ENCODE measurements at regions not wholly inside any gene's neighbourhood (a gene's known extent, or its start where the extent isn't known, plus 50 kb on each side); places are given as distances from the start of the nearest gene placed in this dataset.

GRCh38 chr11:45076761-45077160 is 69.7 kb upstream of the PRDM11 start:
- ChIA-PET POLR2A (no interaction called here), CTCF (no interaction called here)
- no peak for DNase-seq (ENCODE audit: extremely low spot score)
- TF ChIP-seq L3MBTL2 (conservative IDR thresholded peaks at IDR 0.05) (no peak), SP1 (IDR thresholded peaks at IDR 0.05) (no peak), PKNOX1 (IDR thresholded peaks at IDR 0.05) (no peak), CTBP1 (IDR thresholded peaks at IDR 0.05; ENCODE audit: borderline replicate concordance) (no peak), ZNF384 (IDR thresholded peaks at IDR 0.05) (no peak), SUZ12 (IDR thresholded peaks at IDR 0.05) (no peak), FOXA1 (IDR thresholded peaks at IDR 0.05) (no peak), ARNT (IDR thresholded peaks at IDR 0.05) (no peak), BHLHE40 (IDR thresholded peaks at IDR 0.05; ENCODE audit: borderline replicate concordance) (no peak), ELF4 (IDR thresholded peaks at IDR 0.05) (no peak), LEF1 (IDR thresholded peaks at IDR 0.05; ENCODE audit: borderline replicate concordance) (no peak), FOXM1 (IDR thresholded peaks at IDR 0.05; ENCODE audit: borderline replicate concordance) (no peak), FOXK2 (IDR thresholded peaks at IDR 0.05) (no peak), HDGF (IDR thresholded peaks at IDR 0.05; ENCODE audit: borderline replicate concordance) (no peak), TARDBP (IDR thresholded peaks at IDR 0.05) (no peak)

- DNase-seq (ENCODE audit: extremely low spot score) = no peak
- CTCF ChIA-PET = interaction anchor here (0.6 kb wide), 1 partner anchor 900 kb away, joined by 3 read pairs; no protein-coding TSS in a partner anchor
- POLR2A ChIA-PET = no interaction called here
- TF ChIP-seq FOXM1 (IDR thresholded peaks at IDR 0.05; ENCODE audit: borderline replicate concordance) (no peak), ARNT (IDR thresholded peaks at IDR 0.05) (no peak), TARDBP (IDR thresholded peaks at IDR 0.05) (no peak), FOXK2 (IDR thresholded peaks at IDR 0.05) (no peak), SUZ12 (IDR thresholded peaks at IDR 0.05) (no peak)
These were observed 68.0 kb upstream of the PRDM11 start for GRCh38 chr11:45078236-45079074.

- DNase-seq (ENCODE audit: extremely low spot score) = no peak
- POLR2A ChIA-PET = no interaction called here
These were observed 67.4 kb upstream of the PRDM11 start for GRCh38 chr11:45079075-45079444.

GRCh38 chr11:45079567-45079942 is 66.9 kb upstream of the PRDM11 start:
- CTCF ChIA-PET = interaction anchor here (0.6 kb wide), 1 partner anchor 252 kb away, joined by 3 read pairs; no protein-coding TSS in a partner anchor
- TF ChIP-seq ZNF384 (IDR thresholded peaks at IDR 0.05) = no peak
- no peak for TF ChIP-seq FOXK2 (IDR thresholded peaks at IDR 0.05)
- no peak for TF ChIP-seq L3MBTL2 (conservative IDR thresholded peaks at IDR 0.05)
- no peak for TF ChIP-seq PKNOX1 (IDR thresholded peaks at IDR 0.05)
- no peak for TF ChIP-seq LEF1 (IDR thresholded peaks at IDR 0.05; ENCODE audit: borderline replicate concordance)
- TF ChIP-seq FOXA1 (IDR thresholded peaks at IDR 0.05) = no peak
- no peak for TF ChIP-seq SP1 (IDR thresholded peaks at IDR 0.05)
- no peak for TF ChIP-seq ARNT (IDR thresholded peaks at IDR 0.05)
- no peak for TF ChIP-seq FOXM1 (IDR thresholded peaks at IDR 0.05; ENCODE audit: borderline replicate concordance)
- no peak for TF ChIP-seq SUZ12 (IDR thresholded peaks at IDR 0.05)
- no peak for TF ChIP-seq HDGF (IDR thresholded peaks at IDR 0.05; ENCODE audit: borderline replicate concordance)
- TF ChIP-seq BHLHE40 (IDR thresholded peaks at IDR 0.05; ENCODE audit: borderline replicate concordance) = no peak
- no peak for TF ChIP-seq ELF4 (IDR thresholded peaks at IDR 0.05)
- no peak for TF ChIP-seq CTBP1 (IDR thresholded peaks at IDR 0.05; ENCODE audit: borderline replicate concordance)
- no peak for TF ChIP-seq NFRKB (IDR thresholded peaks at IDR 0.05)
- no peak for TF ChIP-seq TARDBP (IDR thresholded peaks at IDR 0.05)
- DNase-seq (ENCODE audit: extremely low spot score) = no peak
- POLR2A ChIA-PET = no interaction called here

More at GRCh38 chr11:45079075-45079444, 67.4 kb upstream of the PRDM11 start:
- TF ChIP-seq SUZ12 (IDR thresholded peaks at IDR 0.05) (no peak), HDGF (IDR thresholded peaks at IDR 0.05; ENCODE audit: borderline replicate concordance) (no peak), BHLHE40 (IDR thresholded peaks at IDR 0.05; ENCODE audit: borderline replicate concordance) (no peak), FOXM1 (IDR thresholded peaks at IDR 0.05; ENCODE audit: borderline replicate concordance) (no peak), ELF4 (IDR thresholded peaks at IDR 0.05) (no peak), L3MBTL2 (conservative IDR thresholded peaks at IDR 0.05) (no peak), SP1 (IDR thresholded peaks at IDR 0.05) (no peak), PKNOX1 (IDR thresholded peaks at IDR 0.05) (no peak), FOXA1 (IDR thresholded peaks at IDR 0.05) (no peak), CTBP1 (IDR thresholded peaks at IDR 0.05; ENCODE audit: borderline replicate concordance) (no peak), ARNT (IDR thresholded peaks at IDR 0.05) (no peak), FOXK2 (IDR thresholded peaks at IDR 0.05) (no peak), TARDBP (IDR thresholded peaks at IDR 0.05) (no peak), ZNF384 (IDR thresholded peaks at IDR 0.05) (no peak), NFRKB (IDR thresholded peaks at IDR 0.05) (no peak), LEF1 (IDR thresholded peaks at IDR 0.05; ENCODE audit: borderline replicate concordance) (no peak)
- CTCF ChIA-PET = interaction anchor here (0.6 kb wide), 1 partner anchor 901 kb away, joined by 3 read pairs; no protein-coding TSS in a partner anchor

GRCh38 chr11:45079943-45080719 is 66.3 kb upstream of the PRDM11 start:
- no peak for DNase-seq (ENCODE audit: extremely low spot score)
- ChIA-PET POLR2A (no interaction called here), CTCF (interaction anchor here (0.5 to 0.6 kb wide), 2 partner anchors 99 to 253 kb away, joined by 3 read pairs; no protein-coding TSS in a partner anchor)
- TF ChIP-seq ARNT (IDR thresholded peaks at IDR 0.05) (no peak), BHLHE40 (IDR thresholded peaks at IDR 0.05; ENCODE audit: borderline replicate concordance) (no peak), SP1 (IDR thresholded peaks at IDR 0.05) (no peak), ZNF384 (IDR thresholded peaks at IDR 0.05) (no peak), SUZ12 (IDR thresholded peaks at IDR 0.05) (no peak), FOXM1 (IDR thresholded peaks at IDR 0.05; ENCODE audit: borderline replicate concordance) (no peak), PKNOX1 (IDR thresholded peaks at IDR 0.05) (no peak), FOXA1 (IDR thresholded peaks at IDR 0.05) (no peak), FOXK2 (IDR thresholded peaks at IDR 0.05) (no peak), LEF1 (IDR thresholded peaks at IDR 0.05; ENCODE audit: borderline replicate concordance) (no peak), TARDBP (IDR thresholded peaks at IDR 0.05) (no peak), CTBP1 (IDR thresholded peaks at IDR 0.05; ENCODE audit: borderline replicate concordance) (no peak), HDGF (IDR thresholded peaks at IDR 0.05; ENCODE audit: borderline replicate concordance) (no peak), ELF4 (IDR thresholded peaks at IDR 0.05) (no peak), L3MBTL2 (conservative IDR thresholded peaks at IDR 0.05) (no peak), NFRKB (IDR thresholded peaks at IDR 0.05) (no peak)

Data from HEK293T (cell line).